IPS DF 19.7 (cell line): ENCODE measurements at regions not wholly inside any gene's neighbourhood (a gene's known extent, or its start where the extent isn't known, plus 50 kb on each side); places are given as distances from the start of the nearest gene placed in this dataset.

Source experiments
- DNase-seq: peaks from one replicate; pipeline ENCODE4 v3.0.0-alpha.2; 2013; ENCODE audit warnings: low read depth, low spot score

- no peak for DNase-seq
Observed at GRCh38 chr4:127143460-127144195, 489.1 kb upstream of the INTU start.

DNA sequence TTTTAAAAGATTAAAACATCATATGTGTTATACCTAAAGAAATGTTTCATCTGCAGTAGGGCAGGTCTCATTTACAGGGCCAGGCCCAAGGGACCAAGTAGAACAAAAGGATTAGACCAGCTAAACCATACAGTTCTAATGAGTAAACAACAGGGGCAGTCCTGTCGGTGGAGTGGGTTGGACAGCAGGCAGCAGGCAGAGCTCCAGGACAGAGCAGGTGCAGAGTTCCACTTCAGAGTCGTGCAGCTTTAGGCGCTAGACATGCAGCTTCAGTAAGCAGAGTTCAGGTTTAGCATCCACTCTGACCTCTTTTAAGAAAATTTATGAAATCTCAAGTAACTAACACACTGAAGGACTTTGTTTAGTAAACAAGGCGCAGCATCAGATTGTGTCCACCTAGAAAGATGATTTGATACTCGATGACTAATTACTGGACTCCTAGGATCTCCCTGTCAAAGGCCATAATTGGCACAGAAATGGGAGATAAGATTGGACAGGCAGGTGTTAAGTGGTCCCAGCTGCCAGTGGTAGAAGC lies 487.7 kb upstream of the INTU start:
- no peak for DNase-seq

- no peak for DNase-seq
Observed at GRCh38 chr4:127148165-127148564, 484.6 kb upstream of the INTU start.

DNA sequence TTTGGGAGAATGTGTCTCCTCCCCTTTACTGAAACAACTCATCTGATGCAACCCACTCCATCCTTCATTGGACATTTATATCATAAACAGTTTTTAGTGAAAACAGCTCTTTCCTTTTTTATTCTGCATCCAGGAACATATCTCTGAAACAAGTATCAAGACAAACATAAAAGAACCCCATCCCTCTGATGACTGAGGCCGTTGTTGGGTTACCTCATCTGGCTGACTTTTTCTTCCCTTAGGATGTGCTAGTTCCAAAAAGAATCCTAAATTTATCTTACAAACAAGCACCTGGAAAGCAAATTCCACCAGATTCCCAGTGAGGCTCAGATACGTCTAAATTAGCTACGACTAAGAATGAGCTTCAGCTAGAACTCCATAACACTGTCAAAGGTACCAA lies 483.7 kb upstream of the INTU start:
- DNase-seq = no peak

DNA sequence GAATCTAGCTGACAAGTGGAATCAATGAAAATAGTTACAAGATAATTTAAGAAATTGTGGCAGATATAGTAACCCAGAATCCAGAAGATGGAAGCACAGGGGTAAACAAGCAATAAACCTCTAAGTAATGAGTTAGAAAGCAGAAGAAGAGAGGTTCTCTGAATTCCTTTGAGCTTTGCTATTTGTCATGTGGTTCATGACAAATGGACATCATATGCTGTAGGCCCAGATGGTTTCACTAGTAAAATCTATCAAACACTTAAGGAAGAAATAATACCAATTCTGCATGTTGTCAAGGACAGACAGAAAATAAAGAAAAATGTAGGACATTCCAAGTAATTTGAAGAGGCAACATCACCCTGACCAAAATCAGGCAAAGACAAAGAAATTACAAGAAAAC lies 480.8 kb upstream of the INTU start:
- no peak for DNase-seq

- DNase-seq = no peak
Observed at GRCh38 chr4:127155116-127155515, 477.6 kb upstream of the INTU start.

DNA sequence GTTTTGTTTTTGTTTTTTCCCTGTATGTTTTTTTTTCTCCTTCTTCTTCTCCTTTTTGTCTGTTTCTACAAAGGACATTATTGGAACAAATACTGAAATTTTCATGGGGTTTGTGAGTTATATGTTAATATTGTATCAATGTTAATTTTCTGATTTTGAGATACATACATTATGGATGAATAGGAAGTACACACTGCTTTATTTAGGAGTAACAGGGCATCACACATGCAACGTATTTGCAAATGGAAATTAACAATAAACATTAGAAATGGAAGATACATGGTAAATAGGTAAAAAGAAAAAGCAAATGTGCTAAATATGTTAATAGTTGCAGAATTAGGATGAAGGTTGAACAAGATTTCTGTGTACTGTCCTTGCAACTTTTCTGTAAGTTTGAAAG lies 477.2 kb upstream of the INTU start:
- DNase-seq = no peak

- no peak for DNase-seq
Observed at GRCh38 chr4:127162741-127163140, 470.0 kb upstream of the INTU start.

GRCh38 chr4:127165971-127166370 lies 466.8 kb upstream of the INTU start:
- DNase-seq = no peak

DNA sequence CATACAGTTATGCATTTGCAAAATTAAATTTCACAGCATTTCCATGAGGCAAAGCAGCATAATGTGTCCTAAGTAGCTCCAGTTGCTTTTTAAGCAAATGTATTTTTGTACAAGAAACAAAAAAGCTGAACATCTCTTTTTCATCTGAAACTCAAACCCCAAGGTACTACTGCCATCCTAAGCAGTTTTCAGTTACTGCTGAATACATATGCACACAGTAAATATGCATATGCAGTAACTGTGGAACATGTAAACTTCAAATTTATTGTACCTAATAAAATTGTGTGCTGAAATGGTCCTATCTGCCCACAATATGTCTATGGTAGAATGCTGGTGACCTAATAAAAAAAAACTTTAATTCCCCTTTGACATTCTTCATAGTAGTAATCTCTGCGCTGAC lies 458.6 kb upstream of the INTU start:
- no peak for DNase-seq

DNA sequence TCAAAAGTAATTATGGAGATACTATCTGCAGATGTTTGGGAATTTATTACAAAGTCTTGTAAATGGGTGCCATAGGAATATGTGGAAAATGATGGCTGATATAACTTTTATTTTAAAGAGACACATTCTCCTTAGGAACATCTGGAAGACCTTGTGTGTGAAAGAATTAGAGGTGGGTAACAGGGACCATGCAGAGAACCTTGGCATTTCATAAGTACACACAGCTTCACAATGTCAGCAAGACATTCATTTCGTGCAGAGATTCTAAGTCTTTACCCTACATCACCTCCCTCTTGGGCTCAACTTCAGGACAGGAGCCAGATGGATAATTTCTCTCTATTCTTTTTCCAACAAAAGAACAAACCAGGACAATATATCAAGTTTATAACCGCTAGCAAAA lies 458.1 kb upstream of the INTU start:
- DNase-seq = no peak

GRCh38 chr4:127179256-127180087 lies 453.3 kb upstream of the INTU start:
- no peak for DNase-seq

GRCh38 chr4:127181001-127181400 lies 451.8 kb upstream of the INTU start:
- no peak for DNase-seq

DNA sequence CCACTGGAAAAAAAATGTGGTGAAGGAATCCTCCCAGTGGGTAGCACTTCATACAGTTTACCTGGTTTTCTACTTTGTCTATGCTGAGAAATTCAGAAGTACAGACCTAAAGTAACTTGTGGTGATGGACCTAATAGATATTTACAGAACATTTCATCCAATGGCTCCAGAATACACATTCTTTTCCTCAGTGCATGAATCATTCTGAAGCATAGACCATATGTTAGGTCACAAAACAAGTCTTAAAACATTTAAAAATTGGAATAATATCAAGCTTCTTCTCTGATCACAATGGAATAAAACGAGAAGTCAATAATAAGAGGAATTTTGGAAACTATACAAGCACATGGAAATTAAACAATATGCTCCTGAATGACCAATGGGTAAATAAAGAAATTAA lies 450.1 kb upstream of the INTU start:
- DNase-seq = no peak

- no peak for DNase-seq
Observed at GRCh38 chr4:127188847-127189246, 443.9 kb upstream of the INTU start.

DNA sequence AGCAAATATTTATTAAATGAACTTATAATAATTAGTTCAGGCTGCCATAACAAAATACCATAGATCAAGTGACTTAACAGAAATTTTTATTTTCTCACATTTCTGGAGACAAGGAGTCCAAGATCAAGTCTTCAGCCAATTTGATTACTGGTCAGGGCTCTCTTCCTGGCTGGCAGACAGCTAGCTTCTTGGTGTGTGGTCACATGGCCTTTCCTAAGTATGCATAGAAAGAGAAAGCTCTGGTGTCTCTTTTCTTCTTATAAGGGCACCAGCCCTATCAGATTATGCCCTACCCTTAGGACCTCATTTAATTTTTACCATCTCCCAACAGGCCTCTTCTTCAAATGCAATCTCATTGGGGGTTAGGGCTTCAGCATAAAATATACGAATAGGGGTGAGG lies 438.5 kb upstream of the INTU start:
- DNase-seq = no peak

DNA sequence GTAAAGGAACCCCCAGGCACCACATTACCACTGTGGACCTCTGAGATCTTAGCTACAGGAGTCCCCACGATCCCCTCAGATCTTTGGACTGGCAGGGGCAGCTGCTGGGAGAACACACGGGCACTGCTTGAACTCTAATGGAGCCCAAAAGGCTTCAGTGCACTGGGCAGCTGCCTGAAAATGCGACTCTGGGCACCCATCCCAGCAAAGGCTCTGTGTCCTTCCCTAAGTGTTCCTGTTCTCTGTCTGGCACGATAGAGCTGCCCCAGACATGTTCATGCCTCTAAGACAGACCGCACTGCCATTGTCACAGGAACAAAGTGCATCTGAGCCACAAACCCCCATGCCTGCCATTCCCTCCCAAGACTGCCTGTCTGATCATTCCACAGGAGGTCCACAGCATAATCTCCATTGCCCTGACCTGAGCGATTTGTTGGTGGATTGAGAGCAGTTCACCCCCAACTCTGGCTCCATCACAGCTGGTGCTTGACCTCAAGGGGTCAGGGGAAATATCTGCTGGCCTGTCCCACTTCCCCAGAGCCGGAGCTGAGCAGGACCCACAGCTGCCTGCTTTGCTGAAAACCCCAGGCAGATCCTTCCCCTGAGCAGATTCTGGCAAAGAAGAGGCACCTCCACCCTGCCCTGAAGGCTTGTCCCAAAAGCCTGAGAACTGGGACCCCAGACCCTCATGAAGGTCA lies 436.0 kb upstream of the INTU start:
- DNase-seq = no peak

GRCh38 chr4:127203562-127204200 lies 429.1 kb upstream of the INTU start:
- DNase-seq = no peak

- DNase-seq = no peak
Observed at GRCh38 chr4:127204322-127204721, 428.4 kb upstream of the INTU start.

DNA sequence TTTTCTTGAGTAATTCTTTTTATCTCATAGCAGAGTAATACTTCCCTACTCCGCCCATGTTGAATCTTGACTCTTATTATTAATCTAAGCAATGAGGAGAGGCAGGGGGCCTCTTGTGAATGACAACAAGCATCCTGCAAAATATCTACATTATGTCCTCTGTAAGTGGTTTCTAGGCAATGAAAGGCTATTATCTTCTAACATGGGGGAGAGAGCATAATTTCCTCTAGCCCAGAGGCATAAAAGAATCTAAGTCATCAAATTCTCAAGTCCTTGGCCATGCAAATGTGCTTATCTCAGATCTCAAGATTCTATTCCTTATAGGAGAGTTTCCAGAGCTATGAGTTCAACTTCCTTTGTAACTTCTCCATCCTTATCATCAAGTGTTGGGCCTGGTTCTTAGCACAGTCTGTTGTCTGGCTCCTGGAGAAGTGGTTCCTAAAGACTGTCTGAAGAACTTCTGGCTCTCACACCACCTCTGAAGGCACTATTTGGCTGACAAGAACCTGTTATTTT lies 423.1 kb upstream of the INTU start:
- no peak for DNase-seq

- DNase-seq = no peak
Observed at GRCh38 chr4:127210893-127211649, 421.7 kb upstream of the INTU start.
